ENCODE measurements at regions not wholly inside any gene's neighbourhood (a gene's known extent, or its start where the extent isn't known, plus 50 kb on each side); places are given as distances from the start of the nearest gene placed in this dataset.

DNA sequence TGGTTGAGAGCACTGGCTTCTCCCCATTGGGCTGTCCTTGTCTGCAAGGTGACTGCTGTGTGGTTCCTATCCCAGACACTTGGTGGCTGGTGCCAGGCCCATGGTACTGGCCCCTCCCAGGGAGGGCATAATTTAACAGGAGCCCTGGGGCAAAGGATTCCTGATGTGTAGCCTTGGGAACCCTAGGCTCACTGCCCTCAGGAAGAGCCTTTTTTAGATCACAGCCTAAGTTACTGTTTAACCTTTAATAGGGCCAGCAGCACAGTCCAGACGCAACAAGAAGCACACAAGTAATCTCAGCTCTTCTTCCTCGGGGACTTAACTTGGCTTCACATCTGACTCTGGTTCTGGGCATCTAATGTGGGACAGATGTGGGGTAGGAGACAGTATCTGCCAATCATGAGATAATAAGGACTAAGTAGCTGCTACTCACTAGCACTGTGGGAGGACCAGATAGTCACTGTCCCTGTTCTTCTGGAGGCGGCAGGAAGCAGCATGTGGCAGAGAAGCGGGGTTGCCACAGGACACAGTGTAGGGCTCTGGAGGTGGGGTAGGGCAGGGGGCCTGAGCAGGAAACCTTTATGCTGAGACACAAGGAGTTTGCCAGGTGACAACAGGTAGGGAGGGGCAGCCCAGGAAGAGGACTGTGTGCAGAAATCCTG is 136.3 kb downstream of the TMEM17 start:
- DNase-seq (ENCODE audit: low spot score): no peak

DNA sequence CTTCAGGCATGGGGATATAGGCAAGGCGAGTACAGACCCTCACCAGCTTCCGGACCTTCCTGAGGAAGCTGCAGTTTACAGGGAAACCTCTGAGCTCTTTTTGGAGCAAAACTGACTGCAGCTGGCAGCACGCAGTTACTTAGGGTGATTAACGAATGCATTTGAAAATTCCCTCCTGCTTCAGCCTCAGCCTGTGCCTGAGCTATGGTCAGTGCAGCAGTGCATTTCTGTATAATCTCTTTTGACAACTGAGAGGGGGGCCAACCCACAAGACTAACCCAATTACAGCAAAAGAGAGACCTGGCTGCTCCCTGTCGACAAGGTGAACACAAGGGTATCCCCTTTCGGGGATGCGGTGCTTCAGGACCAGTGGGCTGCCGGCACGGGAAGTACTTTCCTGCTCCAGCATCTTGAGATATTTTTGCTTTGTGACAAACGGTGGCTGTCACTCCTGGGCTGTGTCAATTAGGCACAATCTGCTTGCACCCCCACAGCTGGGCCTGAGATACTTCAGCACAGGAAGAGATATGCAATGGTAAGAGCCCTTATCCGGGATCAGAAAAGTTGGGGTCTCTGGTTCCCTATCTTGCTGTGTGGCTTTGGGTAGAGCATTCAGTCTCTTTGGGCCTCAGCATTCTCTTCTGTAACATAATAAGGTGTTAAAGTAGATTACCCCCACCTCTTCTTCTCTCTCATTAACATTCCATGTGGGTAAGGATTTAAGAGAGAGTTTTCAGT is 141.0 kb downstream of the TMEM17 start:
- no peak for DNase-seq (ENCODE audit: low spot score)

GRCh38 chr2:62363166-62363565 is 142.8 kb downstream of the TMEM17 start:
- DNase-seq (ENCODE audit: low spot score): no peak

DNA sequence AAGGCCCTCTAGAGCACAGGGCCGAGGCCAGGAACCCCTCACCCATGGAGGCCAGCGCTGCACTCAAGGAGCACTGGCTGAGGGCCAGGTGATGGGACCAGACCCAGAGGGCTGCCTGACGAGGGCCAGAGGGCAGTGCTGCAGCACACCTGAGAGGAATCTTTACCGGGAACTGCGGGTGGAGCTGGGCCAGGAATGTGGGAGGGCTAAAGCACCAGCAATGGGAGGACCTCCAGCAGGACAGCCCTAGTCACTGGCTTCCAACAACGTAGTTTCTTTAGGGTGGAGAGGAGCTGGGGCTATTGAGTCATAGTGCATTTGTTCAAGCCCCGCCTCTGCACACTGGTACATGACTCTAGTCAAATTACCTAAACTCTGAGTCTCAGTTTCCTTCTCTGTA is 143.4 kb downstream of the TMEM17 start:
- DNase-seq (ENCODE audit: low spot score): no peak

DNA sequence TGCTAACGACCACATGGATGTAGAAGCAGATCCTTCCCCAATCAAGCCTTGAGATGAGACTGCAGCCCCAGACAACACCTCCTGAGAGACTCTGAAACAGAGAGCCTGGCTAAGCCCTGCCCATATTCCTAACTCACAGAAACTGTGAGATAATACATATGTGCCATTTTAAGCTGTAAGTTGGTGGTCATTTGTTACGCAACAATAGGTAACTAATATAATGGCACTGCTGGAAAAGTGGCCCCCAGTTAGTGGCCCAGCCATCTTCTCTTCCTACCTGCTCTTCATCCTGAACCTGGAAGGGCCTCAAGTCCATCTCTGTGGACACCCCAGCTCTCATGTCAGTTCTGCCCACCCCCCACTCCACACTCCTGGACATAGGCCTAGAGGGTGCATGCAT is 144.0 kb downstream of the TMEM17 start:
- DNase-seq (ENCODE audit: low spot score): no peak

- no peak for DNase-seq (ENCODE audit: low spot score)
Measured at GRCh38 chr2:62354771-62355561, 151.0 kb downstream of the TMEM17 start.

DNA sequence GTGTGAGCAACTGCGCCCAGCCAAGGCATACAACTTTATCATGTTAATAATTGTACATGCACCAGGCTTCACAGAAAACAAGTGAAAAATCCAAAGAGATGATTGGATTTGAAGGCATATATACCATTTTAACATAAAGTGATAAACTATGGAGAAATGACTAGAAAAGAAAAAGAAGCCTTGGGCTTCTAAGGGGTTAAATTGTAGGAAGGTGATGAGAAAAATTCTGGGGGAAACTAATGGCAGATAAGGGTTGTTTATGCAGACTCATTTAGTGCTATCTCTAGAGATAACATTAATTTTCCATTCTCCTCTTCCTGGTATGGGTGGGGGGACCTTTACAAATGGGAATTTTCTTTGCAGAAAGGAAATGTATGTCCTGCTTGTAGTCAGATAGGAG is 154.0 kb downstream of the TMEM17 start:
- DNase-seq (ENCODE audit: low spot score): no peak

DNA sequence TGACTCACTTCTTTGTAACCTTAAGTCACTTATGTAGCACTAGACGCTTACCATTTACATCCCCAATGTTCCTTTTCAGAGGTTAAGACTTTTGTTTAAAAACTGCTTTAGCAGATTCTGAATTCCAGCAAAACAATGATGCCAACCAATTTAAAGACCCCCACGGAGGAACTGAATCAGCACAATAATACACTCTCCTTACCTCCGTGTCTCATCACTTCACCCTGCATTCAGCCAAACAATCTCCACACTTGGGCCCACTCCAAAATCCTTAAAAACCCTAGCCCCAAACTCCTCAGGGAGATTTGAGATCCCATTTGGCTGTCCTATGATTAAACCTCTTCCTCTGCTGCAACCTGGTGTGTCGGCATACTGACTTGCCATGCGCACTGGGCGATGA is 153.9 kb downstream of the B3GNT2 start:
- DNase-seq (ENCODE audit: low spot score): no peak

DNA sequence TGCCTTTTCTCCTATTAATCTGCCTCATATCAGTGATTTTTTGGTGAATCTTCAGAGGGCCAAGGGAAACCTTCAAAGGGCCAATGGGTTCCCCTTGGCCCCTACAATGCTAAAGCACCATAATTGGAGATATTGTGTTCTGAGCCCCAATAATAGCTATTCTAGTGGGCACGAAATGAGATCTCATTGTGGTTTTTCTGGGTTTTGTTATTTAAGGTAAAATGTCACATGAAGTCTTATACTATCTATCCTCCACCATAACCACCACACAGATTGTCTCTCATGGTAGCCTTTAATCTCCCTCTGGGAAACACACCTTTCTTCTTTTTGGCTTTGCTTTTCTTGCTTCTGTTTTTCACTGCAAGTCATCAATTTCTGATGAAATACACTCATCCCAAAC is 152.8 kb downstream of the B3GNT2 start:
- DNase-seq (ENCODE audit: low spot score): no peak

DNA sequence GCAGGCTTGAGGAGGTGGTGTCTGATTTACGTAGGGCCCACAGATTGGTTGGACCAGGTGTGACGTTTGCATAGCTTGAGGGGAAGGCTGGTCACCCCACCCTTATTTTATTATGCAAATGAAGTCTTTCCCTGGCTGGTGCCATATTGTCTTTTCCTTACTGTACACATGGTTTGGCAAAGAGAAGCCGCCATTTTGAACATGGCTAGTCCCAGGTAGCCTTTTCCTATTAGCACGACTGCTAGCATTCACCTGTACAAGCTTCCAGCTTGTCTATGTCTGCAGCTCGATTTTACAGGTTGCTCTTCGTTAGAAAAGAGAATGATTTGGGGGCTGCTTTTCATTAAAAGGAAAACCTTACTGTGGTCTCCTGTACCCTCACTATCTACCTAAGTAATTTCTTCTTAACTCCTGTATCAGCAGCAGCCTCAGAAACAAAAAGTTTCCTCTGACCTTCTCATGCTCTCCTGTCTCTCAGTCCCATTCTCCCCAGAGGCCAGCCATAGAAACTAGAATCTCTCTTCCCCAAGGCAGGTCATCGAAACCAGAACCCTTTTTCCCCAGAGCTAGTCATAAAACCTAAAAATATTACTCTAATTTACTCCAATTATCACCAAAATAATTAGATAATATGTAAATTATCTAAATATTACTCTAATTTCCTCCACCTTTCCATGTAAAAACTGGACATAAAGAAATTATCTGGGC is 151.8 kb downstream of the B3GNT2 start:
- no peak for DNase-seq (ENCODE audit: low spot score)

DNA sequence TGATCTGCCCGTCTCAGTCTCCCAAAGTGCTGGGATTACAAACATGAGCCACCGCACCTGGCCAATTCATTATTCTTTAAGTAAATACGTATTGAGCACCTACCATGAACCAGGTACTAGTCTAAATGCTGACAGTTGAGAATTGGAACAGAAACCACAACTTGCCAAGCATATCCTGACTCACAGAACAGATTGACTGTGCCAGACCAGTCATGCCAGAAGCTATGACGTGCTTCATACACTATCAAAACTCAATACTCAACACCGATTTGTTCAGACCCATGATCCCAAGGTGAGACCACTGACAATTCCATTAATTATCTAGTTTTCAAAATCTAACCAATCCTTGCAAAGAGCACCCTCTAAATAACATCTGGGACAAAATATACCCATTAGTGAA is 148.6 kb downstream of the B3GNT2 start:
- DNase-seq (ENCODE audit: low spot score): no peak

DNA sequence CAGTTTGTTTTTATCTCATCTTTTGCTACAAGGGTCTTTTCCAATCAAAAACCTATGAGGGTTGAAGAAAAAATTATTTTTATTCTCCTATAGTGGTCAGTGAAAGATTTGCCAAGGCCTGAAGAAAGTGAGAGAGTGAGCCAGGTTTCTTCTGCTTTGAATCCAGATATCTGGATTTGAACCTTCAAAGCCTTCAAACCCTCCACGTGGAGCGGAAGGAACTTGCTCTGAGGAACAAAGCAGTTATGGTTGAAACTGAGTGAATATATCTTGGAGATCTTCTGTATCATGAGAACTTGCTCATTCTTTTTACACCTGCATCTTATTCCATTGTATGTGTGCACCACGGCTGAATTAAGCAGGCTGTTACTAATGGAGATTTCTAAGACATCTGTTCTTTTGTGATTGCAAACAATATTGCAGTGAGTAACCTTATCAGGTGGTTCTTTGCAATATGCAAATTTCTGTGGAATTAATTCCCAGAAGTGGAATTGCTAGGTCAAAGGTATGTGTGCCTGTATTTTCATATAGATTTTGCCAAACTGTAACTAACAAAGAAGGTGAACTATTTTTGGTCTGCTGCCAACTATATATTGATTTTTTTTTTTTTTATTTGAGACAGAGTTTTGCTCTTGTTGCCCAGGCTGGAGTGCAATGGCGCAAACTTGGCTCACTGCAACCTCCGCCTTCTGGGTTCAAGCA is 147.9 kb downstream of the B3GNT2 start:
- no peak for DNase-seq (ENCODE audit: low spot score)

DNA sequence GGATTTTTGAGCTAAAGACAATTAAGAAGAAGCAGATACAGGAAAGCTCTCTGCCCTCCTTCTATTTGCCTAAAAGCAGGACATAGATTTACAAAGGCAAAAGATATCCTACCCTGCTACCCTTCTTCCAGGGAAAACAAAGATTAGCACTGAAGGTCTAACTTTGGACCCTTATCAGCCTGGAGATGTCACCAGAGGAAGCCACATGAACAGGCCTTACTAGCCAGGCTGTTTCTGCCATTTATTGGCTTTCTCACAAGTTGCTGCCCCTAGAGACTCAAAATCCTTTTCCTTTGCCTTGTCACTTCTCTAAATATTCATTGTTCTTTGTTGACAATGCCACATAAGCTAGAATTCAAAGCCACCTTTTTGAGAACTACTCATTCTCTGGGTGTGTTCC is 147.3 kb downstream of the B3GNT2 start:
- no peak for DNase-seq (ENCODE audit: low spot score)

- DNase-seq (ENCODE audit: low spot score): no peak
Measured at GRCh38 chr2:62340994-62341484, 145.1 kb downstream of the B3GNT2 start.

DNA sequence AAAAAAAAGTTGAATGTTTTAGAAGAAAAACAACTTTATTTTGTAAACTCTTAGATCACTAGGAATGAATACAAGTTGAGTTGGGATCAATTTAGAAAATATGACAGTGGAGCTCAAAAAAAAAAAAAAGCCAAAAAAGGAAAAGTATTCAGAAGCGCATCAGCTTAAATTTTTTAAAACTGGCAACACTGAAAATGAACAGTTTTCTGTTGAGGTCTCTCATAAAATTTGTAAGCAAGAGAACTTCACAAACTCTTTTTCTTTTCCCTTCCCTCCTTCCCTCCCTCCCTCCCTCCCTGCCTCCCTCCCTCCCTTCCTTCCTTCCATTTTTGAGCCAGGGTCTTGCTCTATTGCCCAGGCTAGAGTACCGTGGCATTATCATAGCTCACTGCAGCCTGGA is 143.9 kb downstream of the B3GNT2 start:
- DNase-seq (ENCODE audit: low spot score): no peak

DNA sequence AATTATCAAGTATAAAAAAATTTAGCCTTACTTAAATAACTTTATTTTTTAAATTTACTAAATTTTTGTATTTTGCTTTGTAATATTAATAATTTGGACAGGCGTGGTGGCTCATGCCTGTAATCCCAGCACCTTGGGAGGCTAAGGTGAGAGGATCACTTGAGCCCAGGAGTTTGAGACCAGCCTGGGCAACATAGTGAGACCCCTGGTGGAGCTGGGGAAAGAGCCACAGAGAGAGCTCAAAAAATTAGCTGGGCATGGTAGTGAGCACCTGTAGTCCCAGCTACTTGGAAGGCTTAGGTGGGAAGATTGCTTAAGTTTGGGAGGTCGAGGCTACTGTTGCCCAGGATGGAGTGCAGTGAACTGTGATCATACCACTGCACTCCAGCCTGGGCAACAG is 143.5 kb downstream of the B3GNT2 start:
- no peak for DNase-seq (ENCODE audit: low spot score)

DNA sequence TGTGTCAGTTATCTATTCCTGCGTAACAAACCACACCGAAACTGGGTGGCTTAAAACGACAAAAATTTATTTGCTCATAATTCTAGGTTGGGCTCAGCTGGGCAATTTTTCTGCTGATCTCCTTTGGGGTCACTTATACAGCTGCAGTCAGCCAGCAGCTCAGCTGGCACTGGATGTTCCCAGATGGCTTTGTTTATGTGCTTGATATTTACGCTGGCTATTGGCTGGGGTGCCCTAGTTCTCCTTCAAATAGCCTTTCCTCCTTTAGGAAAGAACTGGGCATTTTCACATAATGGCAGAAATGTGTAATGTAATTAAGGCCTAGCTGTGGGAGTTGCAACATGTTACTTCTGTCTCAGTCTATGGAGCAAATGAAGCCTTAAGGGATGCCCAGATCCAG is 142.2 kb downstream of the B3GNT2 start:
- DNase-seq (ENCODE audit: low spot score): no peak

- DNase-seq (ENCODE audit: low spot score): no peak
Measured at GRCh38 chr2:62337403-62337802, 141.5 kb downstream of the B3GNT2 start.

GRCh38 chr2:62335612-62336011 is 139.7 kb downstream of the B3GNT2 start:
- DNase-seq (ENCODE audit: low spot score): no peak

- no peak for DNase-seq (ENCODE audit: low spot score)
Measured at GRCh38 chr2:62334440-62335058, 138.6 kb downstream of the B3GNT2 start.

- DNase-seq (ENCODE audit: low spot score): no peak
Measured at GRCh38 chr2:62334009-62334408, 138.1 kb downstream of the B3GNT2 start.

Data from cerebellar cortex (tissue), 1 donor.